Nephron (organoid): ENCODE measurements at regions not wholly inside any gene's neighbourhood (a gene's known extent, or its start where the extent isn't known, plus 50 kb on each side); places are given as distances from the start of the nearest gene placed in this dataset.

ENCODE experiments used
- H3K27ac Mint-ChIP-seq, 3 experiments: 2 replicates each; pipeline ENCODE4 v1.8.0; 2020; ENCODE audit warnings: mixed read lengths in 3 of 3, mild to moderate bottlenecking in 2 of 3, moderate library complexity in 1 of 3
- H3K27me3 Mint-ChIP-seq: 2 replicates; pipeline ENCODE4 v1.8.0; 2021; ENCODE audit warnings: low read depth, mild to moderate bottlenecking, moderate library complexity, mixed read lengths
- H3K36me3 Mint-ChIP-seq: 2 replicates; pipeline ENCODE4 v1.8.0; 2020; ENCODE audit warnings: low read depth, mixed read lengths
- H3K4me1 Mint-ChIP-seq: 2 replicates; pipeline ENCODE4 v1.8.0; 2020; ENCODE audit warnings: mixed read lengths
- H3K4me3 Mint-ChIP-seq, 3 experiments: 2 replicates each; pipeline ENCODE4 v1.8.0; 2020; ENCODE audit warnings: mild to moderate bottlenecking in 3 of 3, mixed read lengths in 3 of 3, moderate library complexity in 2 of 3
- H3K9me3 Mint-ChIP-seq: 2 replicates; pipeline ENCODE4 v1.8.0; 2020; ENCODE audit warnings: mixed read lengths
- TF ChIP-seq, protein P1 (sequence below), 3 experiments: fragments of 200-600 bp; sonication (generic); IDR thresholded peaks; one replicate each; pipeline ENCODE4 v1.5.0; 2021; ENCODE audit warnings: antibody characterized with exemption in 3 of 3; ENCODE audit not compliant: unreplicated experiment in 3 of 3

DNA sequence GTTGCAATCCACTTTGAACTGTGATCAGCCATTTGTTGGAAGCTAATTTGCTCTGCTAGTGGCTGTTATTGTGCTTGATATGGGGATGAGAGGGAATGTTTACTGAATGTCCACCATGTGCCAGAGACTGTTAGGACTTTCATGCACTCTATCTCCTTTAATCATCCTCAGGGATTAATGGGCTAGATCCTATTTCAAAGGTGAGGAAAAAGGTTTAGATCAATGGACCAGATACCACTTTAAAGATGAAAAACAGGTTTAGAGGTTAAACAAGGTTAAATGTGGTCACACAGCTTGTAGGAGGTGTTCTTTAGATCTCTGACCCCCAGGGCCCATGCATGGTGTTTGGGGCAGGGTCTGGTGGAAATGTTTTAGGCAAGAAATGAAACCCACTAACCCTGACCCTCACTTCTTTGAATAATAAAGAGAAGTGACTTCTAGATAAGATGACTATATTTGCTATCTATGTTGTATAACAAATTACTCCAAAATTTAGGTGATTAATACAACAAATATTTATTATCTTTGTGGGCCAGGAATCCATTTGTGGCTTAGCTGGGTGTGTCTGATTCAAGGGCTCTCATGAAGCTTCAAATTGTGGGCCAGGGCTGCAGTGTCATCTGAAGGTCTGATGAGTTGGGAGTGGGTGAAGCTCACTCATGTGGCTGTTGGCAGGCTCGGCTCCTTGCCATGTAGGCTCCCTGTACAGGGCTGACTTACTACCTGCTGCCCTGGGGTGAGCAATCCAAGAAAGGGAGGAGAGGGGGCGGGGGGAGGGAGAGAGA lies 127.8 kb upstream of the FOXA2 start:
- TF ChIP-seq, protein P1, sequence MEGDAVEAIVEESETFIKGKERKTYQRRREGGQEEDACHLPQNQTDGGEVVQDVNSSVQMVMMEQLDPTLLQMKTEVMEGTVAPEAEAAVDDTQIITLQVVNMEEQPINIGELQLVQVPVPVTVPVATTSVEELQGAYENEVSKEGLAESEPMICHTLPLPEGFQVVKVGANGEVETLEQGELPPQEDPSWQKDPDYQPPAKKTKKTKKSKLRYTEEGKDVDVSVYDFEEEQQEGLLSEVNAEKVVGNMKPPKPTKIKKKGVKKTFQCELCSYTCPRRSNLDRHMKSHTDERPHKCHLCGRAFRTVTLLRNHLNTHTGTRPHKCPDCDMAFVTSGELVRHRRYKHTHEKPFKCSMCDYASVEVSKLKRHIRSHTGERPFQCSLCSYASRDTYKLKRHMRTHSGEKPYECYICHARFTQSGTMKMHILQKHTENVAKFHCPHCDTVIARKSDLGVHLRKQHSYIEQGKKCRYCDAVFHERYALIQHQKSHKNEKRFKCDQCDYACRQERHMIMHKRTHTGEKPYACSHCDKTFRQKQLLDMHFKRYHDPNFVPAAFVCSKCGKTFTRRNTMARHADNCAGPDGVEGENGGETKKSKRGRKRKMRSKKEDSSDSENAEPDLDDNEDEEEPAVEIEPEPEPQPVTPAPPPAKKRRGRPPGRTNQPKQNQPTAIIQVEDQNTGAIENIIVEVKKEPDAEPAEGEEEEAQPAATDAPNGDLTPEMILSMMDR (IDR thresholded peaks at IDR 0.05; ENCODE audit: unreplicated experiment in 3 of 3), result no peak
- Mint-ChIP-seq H3K4me1 (peaks cover 5% of the 10 kb centered on the region), H3K36me3 (no peaks in the 10 kb centered on the region), H3K27ac (no peak overlapping the region), H3K9me3 (peaks cover 10% of the 10 kb centered on the region), H3K4me3 (no peak overlapping the region), H3K27me3 (no peaks in the 10 kb centered on the region)

DNA sequence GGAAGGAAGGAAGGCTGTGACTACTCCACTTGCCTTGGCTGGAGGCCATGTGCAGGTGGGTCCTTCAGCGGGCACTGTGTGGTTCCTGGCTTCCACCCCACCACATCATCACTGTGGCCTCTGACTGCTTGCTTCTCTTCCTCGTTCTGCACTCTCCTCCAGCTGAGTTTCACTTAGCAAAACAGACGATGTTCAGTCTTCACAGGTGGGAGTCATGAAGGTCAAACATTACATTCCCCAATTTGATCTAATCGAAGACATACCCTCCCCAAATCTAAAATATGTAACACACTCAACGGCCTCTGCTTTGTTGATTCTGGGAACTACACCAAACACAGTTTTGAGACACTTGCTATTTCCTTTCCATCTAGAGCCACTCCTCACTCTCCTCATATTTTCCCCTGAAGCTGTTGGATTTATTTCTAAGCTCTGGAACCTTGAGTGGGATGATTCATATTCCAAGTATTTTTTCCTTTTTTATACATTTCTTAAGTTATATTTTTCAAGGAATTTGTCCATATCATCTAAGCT lies 132.5 kb upstream of the FOXA2 start:
- peak overlapping the region in 2 of 3 experiments; percentile 1 to 65 for H3K27ac Mint-ChIP-seq
- peaks cover 12% of the 10 kb centered on the region for H3K4me1 Mint-ChIP-seq
- H3K36me3 Mint-ChIP-seq, result no peaks in the 10 kb centered on the region
- peaks cover 8% of the 10 kb centered on the region for H3K9me3 Mint-ChIP-seq
- peaks cover 3% of the 10 kb centered on the region for H3K27me3 Mint-ChIP-seq
- no peak overlapping the region for H3K4me3 Mint-ChIP-seq
- TF ChIP-seq, protein P1 (IDR thresholded peaks at IDR 0.05; ENCODE audit: unreplicated experiment in 3 of 3), result no peak

- no peaks in the 10 kb centered on the region for H3K36me3 Mint-ChIP-seq
- H3K27me3 Mint-ChIP-seq, result peaks cover 3% of the 10 kb centered on the region
- peak overlapping the region in 1 of 3 experiments; percentile 1 for H3K27ac Mint-ChIP-seq
- H3K4me1 Mint-ChIP-seq, result peaks cover 12% of the 10 kb centered on the region
- H3K9me3 Mint-ChIP-seq, result peaks cover 8% of the 10 kb centered on the region
- H3K4me3 Mint-ChIP-seq, result no peak overlapping the region
- TF ChIP-seq, protein P1 (IDR thresholded peaks at IDR 0.05; ENCODE audit: unreplicated experiment in 3 of 3), result no peak
These were observed 133.1 kb upstream of the FOXA2 start for GRCh38 chr20:22717466-22717865.

DNA sequence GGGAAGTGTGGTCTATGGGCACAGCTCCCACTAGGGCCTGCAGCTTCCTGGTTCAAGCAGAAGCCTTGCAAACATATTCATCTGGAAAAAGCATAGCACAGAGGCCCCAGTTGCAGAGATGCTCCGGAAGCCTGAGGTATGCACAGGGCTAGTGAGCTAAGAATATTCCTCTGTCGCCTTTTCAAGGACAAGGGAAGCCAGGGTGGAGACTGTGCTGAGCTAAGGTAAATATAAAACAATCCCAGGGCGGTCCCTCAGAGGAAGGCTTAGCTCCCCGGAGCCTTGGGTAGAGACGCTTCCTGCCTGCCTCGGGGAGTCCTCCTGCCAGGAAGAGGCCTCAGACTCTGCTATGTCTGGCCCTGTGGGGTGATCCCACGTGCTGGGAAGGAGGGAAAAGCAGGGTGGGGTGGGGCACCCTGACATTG lies 134.8 kb upstream of the FOXA2 start:
- TF ChIP-seq, protein P1 (IDR thresholded peaks at IDR 0.05; ENCODE audit: unreplicated experiment in 3 of 3), result no peak
- Mint-ChIP-seq H3K4me3 (no peak overlapping the region), H3K27ac (no peak overlapping the region), H3K27me3 (peaks cover 3% of the 10 kb centered on the region), H3K36me3 (no peaks in the 10 kb centered on the region), H3K4me1 (peaks cover 12% of the 10 kb centered on the region), H3K9me3 (peaks cover 4% of the 10 kb centered on the region)

- Mint-ChIP-seq H3K27ac (no peak overlapping the region), H3K4me3 (no peak overlapping the region), H3K9me3 (no peaks in the 10 kb centered on the region), H3K27me3 (peaks cover 3% of the 10 kb centered on the region), H3K36me3 (no peaks in the 10 kb centered on the region), H3K4me1 (peaks cover 12% of the 10 kb centered on the region)
- TF ChIP-seq, protein P1 (IDR thresholded peaks at IDR 0.05; ENCODE audit: unreplicated experiment in 3 of 3), result no peak
These were observed 135.8 kb upstream of the FOXA2 start for GRCh38 chr20:22720206-22720605.

DNA sequence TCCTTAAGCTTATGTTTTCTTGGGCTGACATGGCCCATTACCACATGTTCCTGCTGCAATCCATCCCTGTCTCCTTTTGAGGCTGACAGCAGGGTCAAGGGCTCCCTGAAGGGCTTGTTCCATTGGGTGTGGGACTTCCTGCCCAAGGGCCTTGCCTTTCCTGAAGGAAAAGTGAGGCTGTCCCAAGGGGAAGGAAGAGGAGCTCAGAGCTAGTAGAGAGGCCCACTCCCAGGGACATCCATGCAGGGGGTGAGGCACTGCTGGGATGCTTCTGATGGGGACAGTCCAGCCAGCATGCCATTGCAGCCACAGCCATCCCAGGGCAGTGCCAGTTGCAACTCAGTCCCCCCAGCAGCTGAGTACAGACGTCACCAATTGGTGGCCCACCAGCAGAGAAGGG lies 138.4 kb upstream of the FOXA2 start:
- no peak overlapping the region for H3K4me3 Mint-ChIP-seq

More for the DNA sequence above, 138.4 kb upstream of the FOXA2 start:
- peaks cover 3% of the 10 kb centered on the region for H3K27me3 Mint-ChIP-seq
- H3K9me3 Mint-ChIP-seq, result no peaks in the 10 kb centered on the region
- H3K4me1 Mint-ChIP-seq, result peaks cover under 1% of the 10 kb centered on the region
- no peaks in the 10 kb centered on the region for H3K36me3 Mint-ChIP-seq
- no peak overlapping the region for H3K27ac Mint-ChIP-seq
- TF ChIP-seq, protein P1 (IDR thresholded peaks at IDR 0.05; ENCODE audit: unreplicated experiment in 3 of 3), result no peak
